ENCODE measurements at regions not wholly inside any gene's neighbourhood (a gene's known extent, or its start where the extent isn't known, plus 50 kb on each side); places are given as distances from the start of the nearest gene placed in this dataset.

- no peak for TF ChIP-seq CTCF (IDR thresholded peaks at IDR 0.05; ENCODE audit: extremely low read depth in 1 of 2, insufficient read depth in 1 of 2, low read depth in 1 of 2, low read length in 2 of 2)
- TF ChIP-seq POLR2AphosphoS5 (IDR thresholded peaks at IDR 0.05; ENCODE audit: insufficient read depth, low read depth, low read length): no peak
- no peak for TF ChIP-seq JUN (IDR thresholded peaks at IDR 0.05; ENCODE audit: borderline replicate concordance, insufficient read depth, insufficient read length, low read depth)
- TF ChIP-seq MAX (IDR thresholded peaks at IDR 0.05; ENCODE audit: insufficient read depth, insufficient read length): no peak
Measured at GRCh38 chr15:73812806-73813465, 59.8 kb upstream of the INSYN1 start.

Data from endothelial cell of umbilical vein (primary cell).